Hematopoietic multipotent progenitor cell treated with erythropoietin and hydrocortisone succinate and interleukin-3 and kit ligand, for 8 days (in vitro differentiated cells): ENCODE measurements at regions not wholly inside any gene's neighbourhood (a gene's known extent, or its start where the extent isn't known, plus 50 kb on each side); places are given as distances from the start of the nearest gene placed in this dataset.
A peak's percentile ranks its signal among the peaks of the same experiment; 100 is the strongest.
"Not testable (repeated sequence)": the region's sequence is repeated elsewhere in the genome, so short reads cannot be mapped to it uniquely, and the experiment has no call there.

Experiments
- DNase-seq: peaks from one replicate; pipeline ENCODE4 v3.0.0-alpha.2; 2015

GRCh38 chr5:165360366-165360765, 1854.9 kb downstream of the MAT2B start:
- DNase-seq: no peak

GRCh38 chr5:165360784-165361542, 1855.5 kb downstream of the MAT2B start:
- no peak for DNase-seq

- DNase-seq: no peak
These were observed 1864.8 kb downstream of the MAT2B start for GRCh38 chr5:165370233-165370632.

- no peak for DNase-seq
These were observed 1865.4 kb downstream of the MAT2B start for GRCh38 chr5:165370794-165371193.

GRCh38 chr5:165375201-165375600, 1869.8 kb downstream of the MAT2B start:
- DNase-seq: no peak

- DNase-seq: no peak
These were observed 1888.4 kb downstream of the MAT2B start for GRCh38 chr5:165393839-165394238.

- DNase-seq: no peak
These were observed 1892.1 kb downstream of the MAT2B start for GRCh38 chr5:165397516-165397915.

- DNase-seq: no peak
These were observed 1894.7 kb downstream of the MAT2B start for GRCh38 chr5:165400086-165400485.

- no peak for DNase-seq
These were observed 1899.5 kb downstream of the MAT2B start for GRCh38 chr5:165404917-165405316.

GRCh38 chr5:165405340-165405739, 1899.9 kb downstream of the MAT2B start:
- no peak for DNase-seq

GRCh38 chr5:165407352-165407751, 1901.9 kb downstream of the MAT2B start:
- no peak for DNase-seq

GRCh38 chr5:165410476-165410875, 1905.1 kb downstream of the MAT2B start:
- no peak for DNase-seq

GRCh38 chr5:165411532-165411931, 1906.1 kb downstream of the MAT2B start:
- DNase-seq: not testable (repeated sequence)

- DNase-seq: no peak
These were observed 1915.1 kb downstream of the MAT2B start for GRCh38 chr5:165420493-165420892.

- no peak for DNase-seq
These were observed 1918.4 kb downstream of the MAT2B start for GRCh38 chr5:165423697-165424299.

- DNase-seq: no peak
These were observed 1920.2 kb downstream of the MAT2B start for GRCh38 chr5:165425594-165425993.

GRCh38 chr5:165448753-165449152, 1943.3 kb downstream of the MAT2B start:
- no peak for DNase-seq

GRCh38 chr5:165457859-165458481, 1952.6 kb downstream of the MAT2B start:
- DNase-seq: peak; percentile 51

GRCh38 chr5:165459232-165459631, 1953.8 kb downstream of the MAT2B start:
- no peak for DNase-seq

- no peak for DNase-seq
These were observed 1955.5 kb downstream of the MAT2B start for GRCh38 chr5:165460911-165461310.

- no peak for DNase-seq
These were observed 1972.1 kb downstream of the MAT2B start for GRCh38 chr5:165477546-165477945.

- DNase-seq: no peak
These were observed 1990.5 kb downstream of the MAT2B start for GRCh38 chr5:165495829-165496380.

- DNase-seq: peak; percentile 40
These were observed 1992.3 kb downstream of the MAT2B start for GRCh38 chr5:165497707-165498106.
